HepG2 (cell line): ENCODE measurements at regions not wholly inside any gene's neighbourhood (a gene's known extent, or its start where the extent isn't known, plus 50 kb on each side); places are given as distances from the start of the nearest gene placed in this dataset.

Source experiments
- ATAC-seq: fragments of 200-7000 bp; cut with Tn5 transposase; 3 replicates; pipeline ENCODE4 v1.9.1; 2020; ENCODE audit warnings: mild to moderate bottlenecking, moderate library complexity
- BruUV-seq: library from RNA; stranded (reverse); fragments of 400-500 nt; replicated peaks from 2 replicates; lab custom pipeline; 2021; lab: Mats Ljungman, UMichigan
- CTCF ChIA-PET: fragments of 300-600 bp; formaldehyde crosslinking; extraction: SDS; loops from one replicate; lab custom pipeline; 2021; ENCODE audit warnings: low total read pairs, inconsistent platforms, low intra/inter-chr PET ratio; lab: Yijun Ruan, JAX
- POLR2A ChIA-PET: fragments of 350-600 bp; sonication (Branson Sonifier 250); formaldehyde crosslinking; loops from one replicate; lab custom pipeline; 2020; ENCODE audit warnings: antibody characterized with exemption, inconsistent platforms; lab: Yijun Ruan, JAX
- DNase-seq: peaks from one replicate; pipeline ENCODE4 v3.0.0-alpha.2; 2015; ENCODE audit warnings: low spot score
- FAIRE-seq: peaks from 3 replicates; lab custom pipeline; 2011; peaks lifted over from hg19 to GRCh38; lab: Jason Lieb, UNC
- H2AFZ ChIP-seq: one replicate; pipeline ENCODE4 v1.6.1; 2011; ENCODE audit warnings: low read length, inconsistent platforms
- H3K27ac ChIP-seq: fragments of 300-600 bp; 3 replicates; pipeline ENCODE4 v1.8.0; 2011; ENCODE audit warnings: mixed run types, mild to moderate bottlenecking, mixed read lengths, low read length, inconsistent platforms; ENCODE audit not compliant: insufficient read depth; ENCODE audit errors: extremely low read length
- H3K27me3 ChIP-seq, 2 experiments: fragments of 200-600 bp in 1 of 2; 2 replicates in 1 of 2; 3 replicates in 1 of 2; pipeline versions ENCODE4 v1.6.0 to v1.8.0; 2011; ENCODE audit warnings: low read length in 2 of 2, mild to moderate bottlenecking in 2 of 2, moderate library complexity in 2 of 2, inconsistent platforms in 1 of 2; ENCODE audit not compliant: insufficient read depth in 2 of 2, control insufficient read depth in 1 of 2
- H3K36me3 ChIP-seq, 2 experiments: fragments of 200-600 bp in 1 of 2; replicated peaks in 1 of 2; 2 replicates in 1 of 2; 3 replicates in 1 of 2; pipeline versions ENCODE4 v1.5.1 to v1.8.0; 2011; ENCODE audit warnings: low read length in 2 of 2, inconsistent platforms in 1 of 2; ENCODE audit not compliant: insufficient read depth in 2 of 2, control insufficient read depth in 1 of 2
- H3K4me1 ChIP-seq: 2 replicates; pipeline ENCODE4 v1.5.1; 2012; ENCODE audit warnings: low read length, inconsistent platforms; ENCODE audit not compliant: insufficient read depth
- H3K4me2 ChIP-seq: 2 replicates; pipeline ENCODE4 v1.6.0; 2011; ENCODE audit warnings: low read depth, low read length, inconsistent platforms
- H3K4me3 ChIP-seq, 3 experiments: fragments of 200-600 bp in 1 of 3; sonication (generic), shearing (Covaris generic) in 1 of 3; replicated peaks in 1 of 3; 2 replicates each; pipeline ENCODE4 v1.5.1; 2011 to 2016; ENCODE audit warnings: low read length in 3 of 3, inconsistent platforms in 2 of 3, low read depth in 2 of 3, mild to moderate bottlenecking in 2 of 3, control low read depth in 1 of 3, mixed read lengths in 1 of 3; ENCODE audit not compliant: insufficient read depth in 1 of 3
- H3K79me2 ChIP-seq: one replicate; pipeline ENCODE4 v1.6.1; 2011; ENCODE audit warnings: low read length, inconsistent platforms; ENCODE audit not compliant: insufficient read depth
- H3K9ac ChIP-seq: 2 replicates; pipeline ENCODE4 v1.6.0; 2011; ENCODE audit warnings: mild to moderate bottlenecking, low read depth, low read length, inconsistent platforms; ENCODE audit not compliant: insufficient read depth
- H3K9me3 ChIP-seq: 2 replicates; pipeline ENCODE4 v1.5.1; 2012; ENCODE audit warnings: mild to moderate bottlenecking, low read length
- H4K20me1 ChIP-seq: 2 replicates; pipeline ENCODE4 v1.6.0; 2011; ENCODE audit warnings: inconsistent platforms, mild to moderate bottlenecking, low read length, moderate library complexity; ENCODE audit not compliant: insufficient read depth
- GPN1 ChIP-seq: sonication (generic); formaldehyde crosslinking; IDR thresholded peaks from 2 replicates; pipeline ENCODE4 v1.5.1; 2020; ENCODE audit warnings: missing genetic modification reagents, borderline replicate concordance
- HCFC1 ChIP-seq: fragments of 150-350 bp; IDR thresholded peaks from 2 replicates; pipeline ENCODE4 v1.6.1; 2014; ENCODE audit warnings: low read depth, low read length
- MEIS1 ChIP-seq: sonication (generic); formaldehyde crosslinking; IDR thresholded peaks from 2 replicates; pipeline ENCODE4 v1.9.0; 2021; ENCODE audit warnings: mild to moderate bottlenecking, missing genetic modification reagents, moderate library complexity, borderline replicate concordance
- PHF21A ChIP-seq: sonication (generic); formaldehyde crosslinking; IDR thresholded peaks from 2 replicates; pipeline ENCODE4 v1.5.0; 2020; ENCODE audit warnings: mild to moderate bottlenecking, missing genetic modification reagents
- ZNF296 ChIP-seq: sonication (generic); formaldehyde crosslinking; conservative IDR thresholded peaks from 2 replicates; pipeline ENCODE4 v1.5.0; 2020; ENCODE audit warnings: mild to moderate bottlenecking, missing genetic modification reagents
- ZNF430 ChIP-seq: sonication (generic); formaldehyde crosslinking; IDR thresholded peaks from 2 replicates; pipeline ENCODE4 v1.9.0; 2021; ENCODE audit warnings: mild to moderate bottlenecking, missing genetic modification reagents
- ZNF598 ChIP-seq: sonication (generic); formaldehyde crosslinking; IDR thresholded peaks from 2 replicates; pipeline ENCODE4 v1.5.1; 2020; ENCODE audit warnings: mild to moderate bottlenecking, missing genetic modification reagents, borderline replicate concordance
- ZSCAN9 ChIP-seq: IDR thresholded peaks from 2 replicates; pipeline ENCODE4 v1.6.1; 2016; ENCODE audit warnings: borderline replicate concordance
- WGBS: methylation state at CpG from one replicate; pipeline ENCODE4 v1.1.6; 2017; ENCODE audit warnings: low lambda C conversion rate; 5-methylcytosine and 5-hydroxymethylcytosine counted together
- in situ Hi-C: cut with HindIII; loops from 2 replicates; pipeline ENCODE4 v1.10.0; 2017; ENCODE audit warnings: low pct_unique_long_range_greater_than_20kb; ENCODE audit not compliant: extremely low pct_ligation_motif_present
- intact Hi-C: fragments of 100-400 bp; cut with micrococcal nuclease; formaldehyde crosslinking; loops from one replicate; pipeline ENCODE4 v1.10.0; 2022; ENCODE audit not compliant: unreplicated experiment
- TF ChIP-seq, protein P1 (sequence below): sonication (generic); formaldehyde crosslinking; IDR thresholded peaks from 2 replicates; pipeline ENCODE4 v1.8.1; 2023; ENCODE audit warnings: mild to moderate bottlenecking, moderate library complexity, missing genetic modification reagents
- TF ChIP-seq, protein P2 (sequence below): sonication (generic); formaldehyde crosslinking; IDR thresholded peaks from 2 replicates; pipeline ENCODE4 v1.4.0; 2020; ENCODE audit warnings: missing genetic modification reagents

DNA sequence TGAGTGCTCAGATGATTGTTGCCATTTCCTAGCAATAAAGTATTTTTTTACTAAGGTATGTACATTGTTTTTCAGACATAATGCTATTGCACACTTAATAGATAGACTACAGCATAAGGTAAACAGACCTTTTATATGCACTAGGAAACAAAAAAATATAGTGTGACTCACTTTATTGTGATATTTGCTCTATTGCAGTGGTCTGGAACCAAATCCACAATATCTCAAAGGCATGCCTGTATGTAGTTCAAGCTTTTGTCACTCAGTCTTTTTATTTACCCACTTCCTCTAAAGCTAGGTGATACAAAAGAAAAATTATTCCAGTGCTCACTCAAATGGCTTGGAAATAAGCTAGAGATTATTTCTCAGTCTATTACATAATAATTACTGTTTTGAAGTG, 209.9 kb upstream of the VEPH1 start:
- CTCF ChIA-PET, result no interaction called here
- Histone ChIP-seq H3K9me3 (no peaks in the 10 kb centered on the region), H3K36me3 (no peaks in the 10 kb centered on the region), H3K27me3 (no peaks in the 10 kb centered on the region), H3K4me3 (no peak overlapping the region), H3K27ac (no peak overlapping the region), H2AFZ (no peak overlapping the region), H4K20me1 (no peaks in the 10 kb centered on the region), H3K79me2 (no peaks in the 10 kb centered on the region), H3K9ac (no peak overlapping the region), H3K4me1 (no peaks in the 10 kb centered on the region), H3K4me2 (no peak overlapping the region)
- FAIRE-seq (no peak), ATAC-seq (no peak), DNase-seq (no peak)
- no peak for TF ChIP-seq MEIS1
- TF ChIP-seq, protein P1, sequence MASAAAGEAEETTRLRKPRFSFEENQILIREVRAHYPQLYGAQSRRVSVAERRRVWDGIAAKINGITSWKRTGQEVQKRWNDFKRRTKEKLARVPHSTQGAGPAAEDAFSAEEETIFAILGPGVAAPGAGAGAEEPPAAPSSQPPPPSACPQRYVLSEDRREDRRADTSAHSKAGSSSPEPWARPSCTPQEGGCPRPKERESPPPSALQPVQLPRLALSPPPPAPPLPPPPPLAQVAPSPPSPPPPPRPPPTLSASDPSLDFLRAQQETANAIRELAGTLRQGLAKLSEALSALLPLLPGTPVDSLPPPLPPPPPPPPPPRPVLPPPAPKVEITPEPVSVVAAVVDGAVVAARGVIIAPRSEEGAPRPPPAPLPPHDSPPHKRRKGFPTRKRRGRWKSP, result no peak
- TF ChIP-seq ZNF430 (CRISPR knock-in tag), result no peak
- TF ChIP-seq, protein P2, sequence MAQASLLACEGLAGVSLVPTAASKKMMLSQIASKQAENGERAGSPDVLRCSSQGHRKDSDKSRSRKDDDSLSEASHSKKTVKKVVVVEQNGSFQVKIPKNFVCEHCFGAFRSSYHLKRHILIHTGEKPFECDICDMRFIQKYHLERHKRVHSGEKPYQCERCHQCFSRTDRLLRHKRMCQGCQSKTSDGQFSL (CRISPR knock-in tag), result no peak
- no peak for TF ChIP-seq HCFC1
- TF ChIP-seq GPN1 (CRISPR knock-in tag), result no peak
- no peak for TF ChIP-seq PHF21A (CRISPR knock-in tag)
- POLR2A ChIA-PET, result no interaction called here
- intact Hi-C loops, result no loop called here
- in situ Hi-C loops, result no loop called here
- no TSS peak for BruUV-seq

DNA sequence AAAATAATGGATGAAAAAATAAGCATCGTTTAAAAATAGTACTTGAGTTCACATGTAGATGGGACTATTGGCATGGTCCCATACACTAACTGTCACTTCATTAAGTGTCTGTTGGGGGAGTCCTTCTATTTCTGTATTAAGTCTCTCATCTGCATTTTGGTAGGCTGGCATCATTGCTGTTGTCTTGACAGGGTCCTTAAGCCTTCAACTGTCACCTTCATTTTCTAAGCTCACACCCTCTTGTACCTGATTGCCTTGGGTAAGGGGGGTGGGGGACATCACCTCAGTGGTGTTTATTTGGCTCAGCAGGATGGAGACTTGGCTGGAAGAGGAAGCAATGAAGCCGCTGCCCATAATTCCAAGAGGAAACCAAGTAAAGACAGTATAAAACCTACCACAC, 202.0 kb upstream of the VEPH1 start:
- FAIRE-seq, result no peak
- Histone ChIP-seq H3K4me2 (no peak overlapping the region), H4K20me1 (no peaks in the 10 kb centered on the region), H3K79me2 (no peaks in the 10 kb centered on the region), H3K27ac (no peak overlapping the region), H3K27me3 (no peaks in the 10 kb centered on the region), H2AFZ (no peak overlapping the region), H3K9ac (no peak overlapping the region), H3K4me1 (no peaks in the 10 kb centered on the region), H3K9me3 (no peaks in the 10 kb centered on the region), H3K36me3 (no peaks in the 10 kb centered on the region), H3K4me3 (no peak overlapping the region)
- POLR2A ChIA-PET, result no interaction called here
- CTCF ChIA-PET, result no interaction called here
- no peak for DNase-seq
- ATAC-seq, result no peak
- WGBS, result 3% methylated on average over 2 of the region's 2 CpGs
- BruUV-seq, result no TSS peak
- intact Hi-C loops (no loop called here), in situ Hi-C loops (no loop called here)
- TF ChIP-seq ZNF296, result no peak
- no peak for TF ChIP-seq ZSCAN9 (CRISPR knock-in tag)
- TF ChIP-seq ZNF598 (CRISPR knock-in tag), result no peak
